Fibroblast of upper back skin (primary cell): ENCODE measurements at regions not wholly inside any gene's neighbourhood (a gene's known extent, or its start where the extent isn't known, plus 50 kb on each side); places are given as distances from the start of the nearest gene placed in this dataset.

ENCODE experiments used
- DNase-seq: peaks from one replicate; pipeline ENCODE4 v3.0.0-alpha.2; 2013

DNA sequence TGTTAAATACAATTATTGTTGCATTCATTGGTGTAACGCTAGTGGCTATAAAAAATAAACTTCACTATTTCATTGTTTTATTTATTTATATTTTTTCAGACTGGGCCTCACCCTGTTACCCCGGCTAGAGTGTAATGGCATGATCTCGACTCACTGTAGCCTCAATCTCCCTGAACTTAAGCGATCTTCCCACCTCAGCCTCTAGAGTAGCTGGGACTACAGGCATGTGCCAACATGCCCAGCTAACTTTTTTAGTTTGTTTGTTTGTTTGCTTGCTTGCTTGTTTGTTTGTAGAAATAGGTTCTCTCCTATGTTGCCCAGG, 387.4 kb upstream of the PTBP2 start:
- DNase-seq = no peak

DNA sequence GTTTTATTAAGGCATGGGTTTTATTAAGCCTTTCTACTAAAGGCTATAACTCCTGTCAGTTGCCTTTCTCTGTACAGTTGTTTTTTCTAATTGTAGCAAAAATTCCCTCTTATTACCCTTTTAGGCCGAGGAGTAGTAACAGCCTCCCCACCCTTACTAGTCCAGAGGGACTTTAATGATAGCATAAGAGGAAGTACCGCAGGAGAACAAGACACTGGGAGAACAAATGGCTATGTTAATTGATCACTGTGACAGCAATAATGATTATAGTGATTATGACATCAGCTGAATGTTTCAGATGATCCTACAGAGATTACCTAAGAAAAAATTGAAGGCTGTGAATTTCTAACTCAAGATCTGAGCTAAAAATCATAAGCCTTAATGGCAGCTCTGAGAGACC, 383.0 kb upstream of the PTBP2 start:
- DNase-seq = no peak

DNA sequence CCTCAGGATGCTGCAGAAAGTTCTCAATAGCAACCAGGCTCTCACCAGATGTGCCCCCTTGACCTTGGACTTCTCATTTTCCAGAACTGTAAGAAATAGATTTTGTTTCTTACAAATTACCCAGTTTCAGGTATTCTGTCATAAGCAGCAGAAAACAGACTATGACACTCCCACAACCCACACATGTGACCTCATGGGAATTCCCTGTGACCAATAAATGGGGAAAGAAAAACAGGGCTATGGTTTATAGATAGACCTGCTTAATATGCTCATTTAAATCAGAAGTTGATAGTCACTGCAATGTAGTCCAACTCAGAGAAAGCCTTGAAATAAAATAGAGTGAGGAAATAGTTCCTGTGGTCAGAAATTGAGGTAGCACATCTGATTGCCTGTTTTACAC, 380.9 kb upstream of the PTBP2 start:
- no peak for DNase-seq

DNA sequence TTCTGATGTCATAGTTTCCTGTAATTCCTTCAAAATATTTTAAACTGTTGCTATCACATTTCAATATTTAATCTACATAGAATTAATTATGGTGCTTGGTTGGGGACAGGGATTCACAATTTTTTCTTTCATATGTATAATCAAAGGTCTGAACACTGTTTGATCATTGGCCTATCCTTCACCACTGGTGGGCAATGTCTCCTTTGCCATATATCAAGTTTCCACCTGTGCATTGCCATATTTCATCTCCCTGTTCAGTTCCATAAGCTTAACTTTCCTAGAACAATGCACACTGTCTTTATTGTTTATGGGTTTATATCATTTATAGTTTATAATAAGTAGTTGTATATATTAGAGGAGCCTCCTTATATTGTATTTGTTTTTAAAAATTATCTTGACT, 374.9 kb upstream of the PTBP2 start:
- no peak for DNase-seq

DNA sequence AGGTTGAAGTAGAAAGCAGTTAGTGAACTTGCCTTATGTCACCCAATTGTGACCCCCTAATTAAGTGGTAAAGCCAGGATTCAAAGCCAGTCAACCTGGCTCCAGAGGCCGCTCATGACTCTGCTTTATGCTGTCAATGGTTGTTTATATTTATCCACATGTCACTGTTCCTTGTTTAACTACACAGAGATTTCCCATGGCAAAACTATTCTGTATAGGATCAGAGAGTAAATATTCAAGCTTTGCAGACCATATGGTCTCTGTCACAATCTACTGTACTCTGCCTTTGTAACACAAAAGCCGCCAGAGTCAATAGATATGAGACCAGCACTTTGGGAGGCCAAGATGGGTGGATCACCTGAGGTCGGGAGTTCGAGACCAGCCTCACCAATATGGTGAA, 371.7 kb upstream of the PTBP2 start:
- DNase-seq = no peak

DNA sequence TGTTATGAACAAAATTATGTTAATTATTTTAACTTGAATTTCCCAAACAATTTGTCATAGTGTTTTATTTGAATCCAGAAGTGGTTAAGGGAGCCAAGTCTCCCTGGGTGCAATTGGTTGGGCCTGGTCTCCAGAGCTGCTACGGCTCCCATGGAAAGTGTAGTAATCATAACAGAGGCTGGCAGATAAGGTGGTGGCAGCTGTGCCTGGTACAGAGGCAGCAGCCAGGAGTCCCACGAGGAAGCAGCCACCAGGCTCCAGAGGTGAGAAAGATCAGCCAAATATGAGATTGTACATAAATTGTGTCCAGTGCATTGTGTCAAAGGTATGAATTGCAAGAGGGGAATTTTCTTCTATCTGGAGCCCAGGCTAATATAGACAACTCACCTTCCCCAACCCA, 368.9 kb upstream of the PTBP2 start:
- no peak for DNase-seq

DNA sequence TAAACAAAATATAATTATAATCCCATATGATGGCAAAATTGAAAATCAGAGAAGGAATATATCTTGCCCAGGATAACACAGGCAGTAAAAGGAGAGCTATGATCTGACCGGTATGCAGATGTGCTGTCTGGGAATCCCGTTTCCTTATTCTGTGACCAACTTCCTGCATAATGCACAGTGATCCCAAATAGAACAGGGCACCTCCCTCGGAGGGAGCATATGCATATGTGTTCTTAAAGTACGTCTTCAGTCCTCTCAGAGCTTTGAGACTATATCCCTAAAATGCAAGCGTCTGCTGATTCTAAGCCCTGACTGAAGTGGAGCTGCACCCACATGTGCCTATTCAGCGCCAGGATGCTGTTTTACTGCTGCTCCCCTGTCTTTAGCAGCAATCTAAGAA, 366.1 kb upstream of the PTBP2 start:
- no peak for DNase-seq

DNA sequence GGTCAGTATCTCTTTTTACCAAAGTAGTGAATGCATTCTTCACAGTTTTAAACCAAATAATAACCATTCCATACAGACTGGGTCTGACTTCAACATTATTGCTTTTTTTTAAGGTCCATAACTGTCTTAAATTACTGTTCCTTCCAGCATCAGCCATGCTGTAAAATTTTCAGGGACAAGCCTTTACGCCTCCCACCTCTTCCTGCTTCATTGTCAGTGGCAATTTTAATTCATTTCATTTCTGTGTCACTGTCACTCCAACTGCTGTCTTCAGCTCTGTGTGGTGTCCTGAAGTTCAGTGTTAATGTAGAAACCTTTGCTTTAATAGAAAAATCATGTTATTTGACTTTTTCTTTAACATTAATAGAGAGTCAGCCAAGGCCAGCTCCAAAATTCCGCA, 365.6 kb upstream of the PTBP2 start:
- DNase-seq = no peak

DNA sequence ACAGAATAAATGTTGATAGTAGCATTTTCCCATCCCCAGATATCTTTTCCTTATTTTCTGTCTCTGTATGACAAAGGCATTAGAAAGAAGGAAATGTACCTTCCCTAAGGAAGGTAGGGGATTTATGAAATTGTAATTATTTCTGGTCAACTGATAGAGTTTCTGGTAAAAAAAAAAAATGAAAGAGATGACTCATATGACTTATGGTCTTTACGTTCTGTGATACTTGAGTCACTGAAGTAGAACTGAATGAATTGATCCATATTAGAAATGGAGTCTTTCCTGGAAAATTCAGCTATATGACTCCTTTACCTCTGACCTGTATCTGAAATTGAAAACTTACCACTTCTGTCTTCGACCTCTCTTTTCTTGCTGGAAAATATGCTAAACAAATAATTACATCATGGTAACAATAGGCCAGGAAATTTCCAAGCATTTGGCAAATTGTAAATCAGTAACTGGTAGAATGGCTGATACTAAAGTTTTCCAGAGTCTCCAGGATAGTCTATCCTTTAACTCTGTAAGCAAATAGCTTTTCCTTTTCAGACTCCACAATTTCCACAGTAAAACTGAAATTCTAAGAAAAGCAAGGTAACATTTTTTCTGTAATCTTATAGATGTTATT, 364.3 kb upstream of the PTBP2 start:
- no peak for DNase-seq

DNA sequence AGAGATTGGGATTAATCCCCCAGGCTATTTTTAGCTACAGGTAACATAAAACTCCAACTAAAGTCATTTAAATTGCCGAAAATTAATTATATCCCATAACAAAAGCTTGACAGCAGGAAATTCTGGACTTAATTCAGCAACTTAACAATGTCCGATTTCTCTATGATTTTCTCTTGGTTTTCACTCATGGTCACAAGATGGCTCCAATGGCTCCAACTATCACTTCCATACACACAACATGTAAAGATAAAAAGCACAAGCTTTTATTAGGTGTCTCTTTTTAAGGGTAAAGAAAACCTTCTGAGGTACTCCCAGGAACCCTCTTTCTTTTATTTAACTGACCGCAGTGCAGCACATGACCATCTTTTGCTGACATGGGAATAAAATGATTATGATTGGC, 363.5 kb upstream of the PTBP2 start:
- DNase-seq = no peak

DNA sequence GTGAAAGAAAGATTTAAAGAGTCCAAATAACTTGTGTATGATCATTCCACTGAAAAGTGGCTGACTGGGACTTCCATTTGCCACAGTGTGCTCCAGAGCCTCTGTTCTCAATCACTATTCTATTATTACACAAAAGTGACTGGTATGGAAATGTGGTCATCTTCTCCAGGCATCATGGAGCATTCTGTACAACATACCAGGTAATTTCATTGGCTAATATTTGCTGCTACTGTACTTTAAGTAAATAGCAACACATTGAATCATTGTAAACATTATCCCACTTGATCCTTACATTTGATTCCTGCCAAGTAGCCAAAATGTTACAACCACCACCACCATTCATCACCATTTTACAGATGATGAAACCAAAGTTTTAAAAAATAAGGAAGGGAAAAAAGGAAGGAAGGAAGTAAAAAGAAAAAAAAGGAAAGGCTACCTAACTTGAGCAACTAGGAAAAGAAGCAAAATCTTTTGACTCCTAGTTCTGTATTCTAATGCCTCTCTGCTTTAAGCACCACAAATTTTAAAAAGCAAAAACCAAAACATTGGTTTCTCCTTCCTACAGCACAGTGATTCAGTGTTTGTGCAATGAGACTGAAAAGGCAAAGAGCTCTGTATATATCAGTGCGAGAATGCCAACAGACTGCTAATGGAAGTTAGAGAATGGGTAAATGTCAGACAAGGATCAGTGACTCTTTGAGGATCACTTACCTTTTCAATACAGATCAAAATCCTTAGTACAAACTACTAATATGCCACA, 361.4 kb upstream of the PTBP2 start:
- DNase-seq = peak; percentile 18

DNA sequence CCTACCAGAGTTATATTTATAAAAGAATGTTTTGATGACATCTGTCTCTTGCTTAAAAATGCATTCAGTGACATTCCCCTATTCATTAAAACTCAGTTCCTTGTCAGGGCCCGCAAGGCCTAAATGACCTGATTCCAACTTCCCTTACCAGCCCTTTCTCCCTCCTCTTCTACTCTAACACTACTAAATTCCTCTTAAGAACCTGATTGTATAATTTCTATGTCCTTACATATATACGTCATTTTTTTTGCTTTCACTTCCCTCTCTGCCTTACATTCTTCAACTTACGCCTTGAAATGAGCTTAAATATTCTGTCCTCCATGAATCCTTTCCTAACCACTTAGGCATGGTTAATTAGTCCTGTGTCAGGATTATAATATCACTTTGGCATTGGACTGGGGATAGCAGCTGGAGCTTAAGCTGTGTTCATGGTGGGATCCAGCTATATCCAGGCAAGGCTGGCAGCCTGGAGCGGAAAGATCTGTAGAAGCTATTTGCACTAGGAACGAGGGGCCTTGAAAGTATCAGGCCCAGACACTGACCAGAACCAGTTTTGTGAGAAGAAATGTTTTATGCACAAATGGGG, 360.2 kb upstream of the PTBP2 start:
- DNase-seq = no peak

DNA sequence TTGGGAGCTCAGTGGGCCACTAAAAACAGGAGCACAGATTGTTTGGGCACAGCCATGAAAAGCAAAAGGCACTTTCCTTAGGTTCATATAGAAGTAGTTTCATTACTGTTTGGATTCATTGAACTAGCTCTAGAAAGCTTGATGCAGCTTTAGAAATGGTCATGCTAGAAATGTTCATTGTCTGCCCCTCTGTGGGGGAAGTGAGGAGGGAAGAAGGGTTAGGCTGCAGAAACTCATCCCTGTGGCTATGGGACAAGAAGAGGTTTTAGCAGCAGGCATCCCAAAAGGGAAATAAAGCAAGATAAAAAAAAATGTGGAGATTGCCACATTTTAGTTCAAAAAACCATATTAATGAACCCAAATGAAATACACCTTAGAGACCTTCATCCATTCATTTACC, 359.6 kb upstream of the PTBP2 start:
- DNase-seq = no peak

DNA sequence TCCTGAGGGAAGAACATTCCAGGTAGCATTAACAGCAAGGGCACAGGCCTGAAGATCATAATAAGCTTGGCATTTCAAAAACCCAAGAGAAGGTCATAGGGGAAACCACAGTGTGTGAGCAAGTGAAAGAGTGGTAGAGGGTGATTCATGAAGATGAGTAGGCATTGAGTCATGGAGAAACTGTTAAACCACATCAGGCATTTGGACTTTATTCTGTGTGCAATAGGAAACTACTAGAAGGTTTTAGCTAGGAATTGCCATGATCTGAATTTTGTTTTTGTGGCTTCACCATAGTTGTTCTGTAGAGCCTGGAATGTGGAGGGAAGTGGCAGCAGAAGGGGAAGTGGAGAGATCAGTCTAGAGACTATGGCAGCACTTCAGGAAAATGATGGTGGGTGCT, 359.0 kb upstream of the PTBP2 start:
- peak; percentile 99 for DNase-seq

DNA sequence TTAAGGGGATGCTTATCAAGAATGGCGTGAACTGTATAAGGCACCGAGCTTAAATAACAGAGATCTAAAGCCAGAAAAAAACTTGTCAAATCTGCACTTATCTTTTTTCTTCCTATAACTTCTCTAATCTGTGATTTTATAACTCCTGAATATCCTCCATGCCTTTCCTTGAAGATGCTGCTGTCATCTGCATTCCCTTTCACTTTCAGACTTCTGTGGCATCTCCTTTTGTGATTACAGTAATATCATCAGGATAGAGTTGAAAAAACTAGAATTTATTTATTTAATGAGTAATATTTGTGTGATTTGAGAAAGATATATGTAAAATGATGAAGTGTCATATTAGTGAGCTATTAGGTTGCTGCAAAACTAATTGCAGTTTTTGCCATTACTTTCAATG, 357.8 kb upstream of the PTBP2 start:
- no peak for DNase-seq

DNA sequence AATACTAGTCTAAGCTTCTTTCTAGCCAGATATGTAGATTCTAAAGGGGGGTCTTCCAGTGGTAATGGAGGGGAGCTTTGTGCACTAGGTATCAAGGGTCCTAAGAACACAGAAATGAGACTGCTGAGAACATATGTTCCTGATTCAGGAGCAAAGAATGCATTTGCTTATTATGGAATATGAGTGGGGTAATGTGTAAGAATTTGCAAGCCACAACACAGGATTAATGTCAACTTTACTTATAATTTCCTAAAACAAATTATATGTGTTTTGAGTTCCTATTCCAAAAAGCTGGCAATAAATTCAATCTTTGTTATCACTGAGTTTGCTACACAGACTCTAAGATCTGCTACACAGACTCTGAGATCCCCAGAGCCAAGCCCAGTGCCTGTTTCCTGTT, 357.0 kb upstream of the PTBP2 start:
- peak; percentile 73 for DNase-seq

DNA sequence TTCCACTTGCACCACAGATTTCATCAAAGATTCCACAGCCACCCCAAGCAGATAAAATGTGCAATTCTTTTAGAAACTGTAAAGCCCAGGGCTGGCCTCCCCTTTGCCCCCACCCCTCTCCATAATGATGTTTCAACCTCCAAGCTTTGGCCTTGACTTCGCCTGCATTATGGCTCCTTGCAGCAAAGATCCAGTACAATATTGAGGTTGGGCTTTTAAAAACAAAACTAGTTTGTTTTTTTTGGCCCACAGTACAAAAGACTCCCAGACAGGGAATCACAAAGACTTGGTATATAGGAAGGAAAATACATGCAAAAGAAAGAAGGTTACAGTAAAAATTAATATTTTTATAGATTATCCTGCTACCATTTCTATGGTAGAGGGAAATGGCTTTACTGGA, 356.5 kb upstream of the PTBP2 start:
- peak; percentile 40 for DNase-seq

DNA sequence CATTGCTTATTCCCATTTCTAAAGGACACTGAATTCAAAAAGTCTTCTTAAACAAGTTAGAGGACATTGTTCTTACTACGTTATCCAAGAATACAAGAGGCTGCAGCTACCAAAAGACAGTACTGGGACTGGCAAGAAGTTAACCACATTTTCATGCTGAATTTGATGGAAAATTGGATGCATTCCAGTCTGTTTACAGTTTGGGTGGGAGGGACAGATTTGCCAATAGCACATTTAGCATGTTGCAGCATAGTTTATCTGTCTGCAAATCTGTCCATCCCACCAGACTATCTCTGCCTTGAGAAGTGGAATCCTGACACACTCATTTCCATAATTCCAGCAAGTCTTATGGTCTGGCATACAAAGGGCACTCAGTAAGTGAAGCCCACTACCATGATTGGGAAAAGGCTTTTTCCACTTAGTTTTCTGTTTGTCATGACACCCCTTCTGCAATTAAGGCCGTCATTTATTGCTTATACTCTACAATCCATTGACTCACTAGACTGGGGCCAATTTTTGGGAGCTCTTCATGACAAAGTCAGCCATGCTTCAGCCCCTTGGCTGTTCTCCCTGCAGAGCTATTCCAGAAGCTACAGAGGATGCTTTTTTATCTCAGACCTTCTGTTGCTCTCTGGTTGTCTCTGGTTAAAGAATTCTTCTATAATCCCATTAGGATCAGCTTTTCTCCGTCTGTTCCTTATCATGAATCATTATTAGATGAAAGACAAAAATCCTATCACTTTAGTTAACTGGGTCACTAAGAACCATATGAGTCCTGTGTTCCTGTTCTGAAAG, 355.8 kb upstream of the PTBP2 start:
- peak; percentile 35 for DNase-seq

DNA sequence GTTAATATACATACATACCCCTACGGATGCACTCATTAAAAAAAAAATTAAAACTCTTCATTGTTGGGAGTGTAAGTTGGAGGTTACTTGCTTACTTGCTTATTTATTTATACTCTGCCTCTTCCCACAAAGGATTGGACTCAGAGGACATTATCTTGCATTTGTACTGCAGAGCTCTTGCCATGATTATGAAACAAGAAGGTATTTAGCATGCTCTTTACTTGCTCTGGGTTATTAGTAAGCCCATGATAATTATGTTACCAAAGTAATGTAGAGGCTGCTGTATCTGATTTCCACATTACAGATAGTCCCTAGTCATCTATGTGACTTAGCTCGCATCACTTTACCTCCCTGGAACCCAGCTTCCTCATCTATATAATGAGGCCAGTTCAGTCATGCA, 355.1 kb upstream of the PTBP2 start:
- no peak for DNase-seq

DNA sequence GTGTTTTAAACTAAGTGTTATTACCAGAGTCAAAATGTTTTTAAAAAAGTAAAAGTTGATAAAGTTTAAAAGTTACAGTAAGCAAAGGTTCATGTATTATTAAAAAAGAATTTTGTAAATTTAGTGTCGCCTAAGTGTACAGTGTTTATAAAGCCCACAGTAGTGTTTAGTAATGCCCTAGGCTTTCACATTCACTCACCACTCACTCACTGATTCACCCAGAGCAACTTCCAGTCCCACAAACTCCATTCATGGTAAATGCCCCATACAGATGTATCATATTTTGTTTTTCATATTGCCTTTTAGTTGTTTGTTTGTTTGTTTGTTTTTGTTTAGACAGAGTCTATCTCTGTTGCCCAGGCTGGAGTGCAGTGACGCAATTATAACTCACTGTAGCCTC, 353.8 kb upstream of the PTBP2 start:
- DNase-seq = no peak

DNA sequence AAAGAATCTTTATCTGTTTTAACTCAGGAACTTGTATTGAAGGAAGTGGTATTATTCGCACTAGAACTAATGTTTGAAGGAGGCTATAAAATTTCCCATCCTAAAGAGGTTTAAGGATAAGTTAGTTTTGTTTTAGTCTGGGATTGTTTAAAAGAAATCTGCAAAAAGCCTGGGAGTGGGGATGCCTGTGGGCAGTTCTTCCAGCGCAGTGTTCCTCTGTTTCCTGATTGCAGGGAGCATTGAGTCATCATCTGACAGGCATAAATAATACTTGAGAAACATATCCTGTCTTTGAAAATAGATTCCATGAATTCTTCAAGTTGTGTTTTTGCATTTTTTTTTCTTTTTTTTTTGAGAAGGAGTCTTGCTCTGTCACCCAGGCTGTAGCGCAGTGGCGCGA, 350.8 kb upstream of the PTBP2 start:
- DNase-seq = peak; percentile 96

DNA sequence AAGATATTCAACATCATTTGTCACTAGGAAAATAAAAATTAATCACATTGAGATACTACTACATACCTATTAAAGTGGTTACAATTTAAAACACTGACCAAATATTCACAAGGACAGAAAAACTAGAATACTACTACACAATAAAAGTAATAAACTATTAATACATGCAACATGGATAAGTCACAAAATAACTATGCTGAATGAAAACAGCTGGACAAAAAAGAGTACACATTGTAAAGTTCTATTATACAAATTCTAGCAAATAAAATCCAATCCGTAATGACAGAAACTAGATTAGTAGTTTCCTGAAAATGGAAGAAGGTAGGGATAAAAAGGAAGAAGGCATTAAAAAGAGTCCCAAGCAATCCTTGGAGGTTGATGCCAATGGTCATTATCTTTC, 348.7 kb upstream of the PTBP2 start:
- DNase-seq = no peak

DNA sequence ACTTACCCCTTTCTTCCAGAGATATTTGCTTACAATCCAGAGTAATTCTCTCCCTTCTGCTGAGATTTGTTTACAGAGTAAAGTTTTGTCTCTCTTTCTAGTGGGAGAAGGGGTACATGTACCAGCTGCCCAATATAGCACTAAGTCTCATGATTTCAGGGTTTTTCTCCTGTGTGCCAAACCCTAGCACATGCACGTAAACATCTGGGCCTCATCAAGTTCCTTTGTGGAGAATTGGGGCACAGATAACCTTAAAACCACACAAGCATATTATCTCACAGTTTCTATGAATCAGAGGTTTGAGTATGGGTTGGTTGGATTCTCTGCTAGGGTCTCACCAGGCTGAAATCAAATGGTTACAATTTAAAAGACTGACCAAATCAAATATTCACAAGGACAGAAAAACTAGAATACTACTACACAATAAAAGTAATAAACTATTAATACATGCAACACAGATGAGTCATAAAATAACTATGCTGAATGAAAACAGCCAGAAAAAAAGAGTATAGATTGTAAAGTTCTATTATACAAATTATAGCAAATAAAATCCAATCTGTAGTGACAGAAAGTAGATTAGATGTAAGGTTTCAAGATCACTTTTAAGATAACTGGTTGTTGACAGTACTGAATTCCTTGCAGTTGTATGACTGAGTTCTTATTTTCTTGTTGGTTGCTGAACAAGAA, 347.4 kb upstream of the PTBP2 start:
- peak; percentile 43 for DNase-seq
